GM23338 (cell line): ENCODE measurements at regions not wholly inside any gene's neighbourhood (a gene's known extent, or its start where the extent isn't known, plus 50 kb on each side); places are given as distances from the start of the nearest gene placed in this dataset.

Experiments used
- ATAC-seq: fragments of 200-7000 bp; cut with Tn5 transposase; 3 replicates; pipeline ENCODE4 v1.9.1; 2020
- DNase-seq: peaks from one replicate; pipeline ENCODE4 v3.0.0-alpha.2; 2015; ENCODE audit warnings: low spot score
- H2AFZ ChIP-seq: fragments of 200-600 bp; sonication (generic); 2 replicates; pipeline ENCODE4 v1.8.0; 2016; ENCODE audit warnings: antibody characterized with exemption, mild to moderate bottlenecking, moderate library complexity
- H3F3A ChIP-seq: fragments of 200-600 bp; sonication (generic); replicated peaks from 2 replicates; pipeline ENCODE4 v1.8.0; 2017; ENCODE audit warnings: antibody characterized with exemption, mixed run types, low read depth
- H3K27ac ChIP-seq: fragments of 200-600 bp; sonication (generic); 2 replicates; pipeline ENCODE4 v1.6.1; 2016; ENCODE audit warnings: low read depth
- H3K27me3 ChIP-seq: fragments of 200-600 bp; sonication (generic); 2 replicates; pipeline ENCODE4 v1.8.0; 2016; ENCODE audit warnings: mild to moderate bottlenecking, mixed run types, moderate library complexity; ENCODE audit not compliant: insufficient read depth
- H3K36me3 ChIP-seq: fragments of 200-600 bp; sonication (generic); 2 replicates; pipeline ENCODE4 v1.8.0; 2016; ENCODE audit warnings: mild to moderate bottlenecking; ENCODE audit not compliant: insufficient read depth
- H3K4me1 ChIP-seq: fragments of 200-600 bp; sonication (generic); 2 replicates; pipeline ENCODE4 v1.8.0; 2016; ENCODE audit warnings: mild to moderate bottlenecking, moderate library complexity; ENCODE audit not compliant: insufficient read depth
- H3K4me2 ChIP-seq: fragments of 200-600 bp; sonication (generic); 2 replicates; pipeline ENCODE4 v1.7.1; 2017; ENCODE audit warnings: mixed run types
- H3K4me3 ChIP-seq: fragments of 200-600 bp; sonication (generic); 2 replicates; pipeline ENCODE4 v1.6.1; 2016; ENCODE audit warnings: mixed run types
- H3K79me2 ChIP-seq: fragments of 200-600 bp; sonication (generic); replicated peaks from 2 replicates; pipeline ENCODE4 v1.8.0; 2017; ENCODE audit warnings: mild to moderate bottlenecking; ENCODE audit not compliant: insufficient read depth
- H3K9me2 ChIP-seq: fragments of 200-600 bp; sonication (generic); 2 replicates; pipeline ENCODE4 v1.8.0; 2017; ENCODE audit not compliant: insufficient read depth
- H4K20me1 ChIP-seq: fragments of 200-600 bp; sonication (generic); replicated peaks from 2 replicates; pipeline ENCODE4 v1.8.0; 2017; ENCODE audit warnings: mild to moderate bottlenecking; ENCODE audit not compliant: insufficient read depth
- H3K27ac Mint-ChIP-seq: 2 replicates; pipeline ENCODE4 v1.8.0; 2020; ENCODE audit warnings: inconsistent platforms, mild to moderate bottlenecking, moderate library complexity, mixed read lengths
- H3K27me3 Mint-ChIP-seq: 3 replicates; pipeline ENCODE4 v1.8.0; 2022; ENCODE audit warnings: low read depth, mild to moderate bottlenecking, moderate library complexity, mixed read lengths, inconsistent platforms; ENCODE audit not compliant: insufficient read depth, poor library complexity
- H3K36me3 Mint-ChIP-seq: 3 replicates; pipeline ENCODE4 v1.8.0; 2021; ENCODE audit warnings: low read depth, mild to moderate bottlenecking, inconsistent platforms, moderate library complexity, mixed read lengths
- H3K4me1 Mint-ChIP-seq: 3 replicates; pipeline ENCODE4 v1.8.0; 2020; ENCODE audit warnings: mild to moderate bottlenecking, inconsistent platforms, mixed read lengths
- H3K4me3 Mint-ChIP-seq: 3 replicates; pipeline ENCODE4 v1.8.0; 2021; ENCODE audit warnings: moderate library complexity, mild to moderate bottlenecking, inconsistent platforms, mixed read lengths
- H3K9me3 Mint-ChIP-seq: 3 replicates; pipeline ENCODE4 v1.8.0; 2020; ENCODE audit warnings: moderate library complexity, mild to moderate bottlenecking, inconsistent platforms, mixed read lengths
- CREB1 ChIP-seq: fragments of 250-450 bp; sonication (Bioruptor Pico); IDR thresholded peaks from 2 replicates; pipeline ENCODE4 v1.5.0; 2020; ENCODE audit warnings: low read depth, mild to moderate bottlenecking, moderate library complexity
- CTCF ChIP-seq, 2 experiments: fragments of 200-600 bp in 1 of 2; sonication (generic) in 1 of 2; conservative IDR thresholded peaks; 2 replicates each; pipeline versions ENCODE4 v1.5.1 to v1.6.1; 2016 to 2017; ENCODE audit warnings: antibody characterized with exemption in 2 of 2, low read depth in 2 of 2, mild to moderate bottlenecking in 2 of 2, moderate library complexity in 1 of 2
- EZH2 ChIP-seq: fragments of 200-600 bp; sonication (generic); IDR thresholded peaks from one replicate; pipeline ENCODE4 v1.8.0; 2017; ENCODE audit warnings: antibody characterized with exemption, mild to moderate bottlenecking, low read depth; ENCODE audit not compliant: unreplicated experiment
- JUNB ChIP-seq: IDR thresholded peaks from one replicate; pipeline ENCODE4 v1.6.1; 2016; ENCODE audit warnings: antibody characterized with exemption; ENCODE audit not compliant: unreplicated experiment
- NANOG ChIP-seq: IDR thresholded peaks from 2 replicates; pipeline ENCODE4 v1.6.1; 2016; ENCODE audit warnings: antibody characterized with exemption, borderline replicate concordance
- POLR2AphosphoS5 ChIP-seq: IDR thresholded peaks from 2 replicates; pipeline ENCODE4 v1.6.1; 2016; ENCODE audit warnings: antibody characterized with exemption, low read depth
- STAT1 ChIP-seq: IDR thresholded peaks from one replicate; pipeline ENCODE4 v1.6.1; 2016; ENCODE audit warnings: antibody characterized with exemption; ENCODE audit not compliant: unreplicated experiment
- ZNF114 ChIP-seq: fragments of 250-450 bp; sonication (Bioruptor Pico); IDR thresholded peaks from 2 replicates; pipeline ENCODE4 v1.5.0; 2020; ENCODE audit warnings: mild to moderate bottlenecking, moderate library complexity
- TF ChIP-seq, protein P1 (sequence below): IDR thresholded peaks from one replicate; pipeline ENCODE4 v1.6.1; 2018; ENCODE audit warnings: antibody characterized with exemption; ENCODE audit not compliant: unreplicated experiment
- TF ChIP-seq, protein P2 (sequence below): IDR thresholded peaks from 2 replicates; pipeline ENCODE4 v1.6.1; 2016; ENCODE audit warnings: antibody characterized with exemption

DNA sequence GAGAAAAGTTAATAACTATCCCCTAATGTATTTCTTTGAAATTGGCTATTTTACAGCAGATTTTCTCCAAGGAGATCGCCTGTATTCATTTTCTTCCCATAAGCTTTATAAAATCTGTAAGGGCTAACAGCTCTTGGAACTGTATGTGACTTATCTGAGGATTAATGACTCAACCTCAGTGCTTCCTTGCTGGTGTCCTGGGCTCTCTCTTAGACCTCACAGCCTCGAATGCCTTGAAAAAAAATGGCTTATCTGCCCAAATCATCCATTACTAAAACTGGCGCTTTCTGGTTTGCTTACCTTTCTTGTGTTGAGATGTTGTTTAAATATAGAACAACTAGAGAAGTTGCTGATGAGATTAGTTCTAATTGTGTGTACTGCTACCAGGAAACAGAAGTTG lies 713.6 kb downstream of the SLC4A3 start (continued):
- TF ChIP-seq CTCF (conservative IDR thresholded peaks at IDR 0.05; ENCODE audit: low read depth in 2 of 2) (no peak), POLR2AphosphoS5 (no peak), STAT1 (no peak)

DNA sequence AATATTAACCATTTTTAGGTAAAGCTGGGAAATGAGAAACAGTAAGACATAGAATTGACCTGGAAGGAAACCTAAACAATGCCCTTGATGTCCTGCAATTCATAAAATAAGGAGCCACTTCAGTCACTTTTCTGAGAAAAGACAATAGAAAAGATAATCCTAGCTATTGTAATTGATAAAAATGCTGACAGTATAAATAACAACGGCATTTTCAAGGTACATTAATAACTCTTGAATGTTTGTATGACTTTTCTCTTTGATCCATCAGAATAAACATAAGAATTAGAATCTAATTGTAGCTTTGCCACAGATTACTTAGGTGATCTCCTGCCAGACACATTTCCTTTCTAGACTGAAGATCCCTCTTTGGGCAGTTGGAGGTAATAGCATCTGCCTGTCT lies 719.5 kb downstream of the SLC4A3 start:
- Histone ChIP-seq H2AFZ (no peak overlapping the region), H3K9me2 (peaks cover 21% of the 10 kb centered on the region; the same call in 1 of the 2 replicates), H3K36me3 (no peaks in the 10 kb centered on the region), H3K27ac (no peak overlapping the region), H4K20me1 (no peaks in the 10 kb centered on the region), H3K79me2 (no peaks in the 10 kb centered on the region), H3K27me3 (no peaks in the 10 kb centered on the region), H3K4me3 (no peak overlapping the region), H3K4me1 (peaks cover 4% of the 10 kb centered on the region; the same call in 1 of the 2 replicates), H3K4me2 (no peak overlapping the region), H3F3A (no peaks in the 10 kb centered on the region)
- H3K36me3 Mint-ChIP-seq = no peaks in the 10 kb centered on the region; the same call in 2 of the 3 replicates
- no peak for DNase-seq
- 0 out of 3 replicates have a peak, but pooled peaks cover 2% of the 10 kb centered on the region for H3K4me1 Mint-ChIP-seq
- ATAC-seq = no peak
- H3K27ac Mint-ChIP-seq = no peak overlapping the region
- no peaks in the 10 kb centered on the region for H3K9me3 Mint-ChIP-seq
- H3K4me3 Mint-ChIP-seq = no peak overlapping the region
- TF ChIP-seq CREB1 (CRISPR knock-in tag) (no peak), JUNB (no peak), NANOG (no peak), EZH2 (no peak), STAT1 (no peak), POLR2AphosphoS5 (no peak)
- TF ChIP-seq, protein P1, sequence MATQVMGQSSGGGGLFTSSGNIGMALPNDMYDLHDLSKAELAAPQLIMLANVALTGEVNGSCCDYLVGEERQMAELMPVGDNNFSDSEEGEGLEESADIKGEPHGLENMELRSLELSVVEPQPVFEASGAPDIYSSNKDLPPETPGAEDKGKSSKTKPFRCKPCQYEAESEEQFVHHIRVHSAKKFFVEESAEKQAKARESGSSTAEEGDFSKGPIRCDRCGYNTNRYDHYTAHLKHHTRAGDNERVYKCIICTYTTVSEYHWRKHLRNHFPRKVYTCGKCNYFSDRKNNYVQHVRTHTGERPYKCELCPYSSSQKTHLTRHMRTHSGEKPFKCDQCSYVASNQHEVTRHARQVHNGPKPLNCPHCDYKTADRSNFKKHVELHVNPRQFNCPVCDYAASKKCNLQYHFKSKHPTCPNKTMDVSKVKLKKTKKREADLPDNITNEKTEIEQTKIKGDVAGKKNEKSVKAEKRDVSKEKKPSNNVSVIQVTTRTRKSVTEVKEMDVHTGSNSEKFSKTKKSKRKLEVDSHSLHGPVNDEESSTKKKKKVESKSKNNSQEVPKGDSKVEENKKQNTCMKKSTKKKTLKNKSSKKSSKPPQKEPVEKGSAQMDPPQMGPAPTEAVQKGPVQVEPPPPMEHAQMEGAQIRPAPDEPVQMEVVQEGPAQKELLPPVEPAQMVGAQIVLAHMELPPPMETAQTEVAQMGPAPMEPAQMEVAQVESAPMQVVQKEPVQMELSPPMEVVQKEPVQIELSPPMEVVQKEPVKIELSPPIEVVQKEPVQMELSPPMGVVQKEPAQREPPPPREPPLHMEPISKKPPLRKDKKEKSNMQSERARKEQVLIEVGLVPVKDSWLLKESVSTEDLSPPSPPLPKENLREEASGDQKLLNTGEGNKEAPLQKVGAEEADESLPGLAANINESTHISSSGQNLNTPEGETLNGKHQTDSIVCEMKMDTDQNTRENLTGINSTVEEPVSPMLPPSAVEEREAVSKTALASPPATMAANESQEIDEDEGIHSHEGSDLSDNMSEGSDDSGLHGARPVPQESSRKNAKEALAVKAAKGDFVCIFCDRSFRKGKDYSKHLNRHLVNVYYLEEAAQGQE = no peak
- H3K27me3 Mint-ChIP-seq = no peaks in the 10 kb centered on the region

GRCh38 chr2:220347626-220348025 lies 720.2 kb downstream of the SLC4A3 start:
- H3F3A ChIP-seq = no peaks in the 10 kb centered on the region
- no peak overlapping the region for H3K4me3 Mint-ChIP-seq
- TF ChIP-seq, protein P2, sequence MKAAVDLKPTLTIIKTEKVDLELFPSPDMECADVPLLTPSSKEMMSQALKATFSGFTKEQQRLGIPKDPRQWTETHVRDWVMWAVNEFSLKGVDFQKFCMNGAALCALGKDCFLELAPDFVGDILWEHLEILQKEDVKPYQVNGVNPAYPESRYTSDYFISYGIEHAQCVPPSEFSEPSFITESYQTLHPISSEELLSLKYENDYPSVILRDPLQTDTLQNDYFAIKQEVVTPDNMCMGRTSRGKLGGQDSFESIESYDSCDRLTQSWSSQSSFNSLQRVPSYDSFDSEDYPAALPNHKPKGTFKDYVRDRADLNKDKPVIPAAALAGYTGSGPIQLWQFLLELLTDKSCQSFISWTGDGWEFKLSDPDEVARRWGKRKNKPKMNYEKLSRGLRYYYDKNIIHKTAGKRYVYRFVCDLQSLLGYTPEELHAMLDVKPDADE = no peak
- TF ChIP-seq CREB1 (CRISPR knock-in tag) (no peak), JUNB (no peak), ZNF114 (no peak), POLR2AphosphoS5 (no peak), CTCF (conservative IDR thresholded peaks at IDR 0.05; ENCODE audit: low read depth in 2 of 2) (no peak)
- TF ChIP-seq, protein P1 = no peak

More at GRCh38 chr2:220347626-220348025, 720.2 kb downstream of the SLC4A3 start:
- H3K27ac ChIP-seq = no peak overlapping the region
- no peaks in the 10 kb centered on the region for H3K79me2 ChIP-seq
- no peak for ATAC-seq
- no peaks in the 10 kb centered on the region for H4K20me1 ChIP-seq
- DNase-seq = no peak
- Mint-ChIP-seq H3K4me1 (0 out of 3 replicates have a peak, but pooled peaks cover 2% of the 10 kb centered on the region), H3K27me3 (no peaks in the 10 kb centered on the region), H3K36me3 (no peaks in the 10 kb centered on the region; the same call in 2 of the 3 replicates), H3K27ac (no peak overlapping the region), H3K9me3 (no peaks in the 10 kb centered on the region)
- no peak overlapping the region for H3K4me3 ChIP-seq
- H2AFZ ChIP-seq = no peak overlapping the region
- H3K4me2 ChIP-seq = no peak overlapping the region
- peaks cover 4% of the 10 kb centered on the region; the same call in 1 of the 2 replicates for H3K4me1 ChIP-seq
- H3K9me2 ChIP-seq = peaks cover 21% of the 10 kb centered on the region; the same call in 1 of the 2 replicates
- no peaks in the 10 kb centered on the region for H3K27me3 ChIP-seq
- no peaks in the 10 kb centered on the region for H3K36me3 ChIP-seq
